HG03571 (cell line): ENCODE measurements at regions not wholly inside any gene's neighbourhood (a gene's known extent, or its start where the extent isn't known, plus 50 kb on each side); places are given as distances from the start of the nearest gene placed in this dataset.
"Not testable (repeated sequence)": the region's sequence is repeated elsewhere in the genome, so short reads cannot be mapped to it uniquely, and the experiment has no call there.

Source experiments
- ATAC-seq: cut with Tn5 transposase; IDR thresholded peaks from one replicate; pipeline ENCODE4 v1.9.1; 2021; ENCODE audit not compliant: unreplicated experiment

- ATAC-seq, result no peak
Observed at GRCh38 chr13:109288151-109288709, 498.2 kb downstream of the IRS2 start.

- no peak for ATAC-seq
Observed at GRCh38 chr13:109287553-109287952, 498.8 kb downstream of the IRS2 start.

DNA sequence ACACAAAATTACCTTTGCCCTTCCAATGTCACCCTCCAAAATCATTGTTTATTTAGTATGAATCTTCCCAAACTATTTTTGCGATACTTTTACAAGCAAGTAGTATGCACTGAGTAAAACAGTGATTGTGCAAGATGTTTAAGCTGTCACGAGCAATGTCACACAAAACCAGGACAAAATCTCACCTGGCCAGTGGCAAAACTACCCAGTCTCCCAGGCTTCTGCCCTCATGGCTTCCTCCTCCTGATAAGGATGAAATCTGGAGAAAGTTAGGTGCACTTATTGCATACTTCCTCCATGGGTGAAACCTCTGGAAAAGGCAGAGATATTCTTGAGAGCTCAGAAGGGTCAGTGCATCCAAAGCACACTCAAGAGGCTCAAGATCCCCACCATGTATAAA, 500.8 kb downstream of the IRS2 start:
- ATAC-seq, result no peak

- no peak for ATAC-seq
Observed at GRCh38 chr13:109281903-109282635, 504.3 kb downstream of the IRS2 start.

- no peak for ATAC-seq
Observed at GRCh38 chr13:109281017-109281902, 505.1 kb downstream of the IRS2 start.

DNA sequence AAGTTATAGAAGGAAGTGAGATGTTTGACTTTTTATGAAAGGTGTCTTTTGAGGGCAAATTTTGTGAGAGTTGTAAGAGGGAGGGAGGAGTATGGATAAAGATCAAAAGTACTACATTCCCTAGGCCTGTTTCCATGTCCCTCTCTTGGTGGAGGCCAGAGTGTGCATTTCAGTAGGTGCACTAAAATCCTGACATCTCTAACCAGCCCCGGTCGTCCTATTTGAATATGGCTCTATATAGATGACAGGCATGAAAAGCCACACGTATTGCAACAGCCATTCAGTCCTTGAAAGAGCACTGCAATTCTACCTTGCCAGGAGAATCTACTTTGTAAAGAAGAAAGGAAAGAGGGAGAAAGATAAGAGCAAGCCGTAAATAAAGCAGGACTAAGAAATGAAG, 510.1 kb downstream of the IRS2 start:
- ATAC-seq, result no peak

GRCh38 chr13:109275852-109276251, 510.5 kb downstream of the IRS2 start:
- no peak for ATAC-seq

GRCh38 chr13:109275139-109275745, 511.1 kb downstream of the IRS2 start:
- ATAC-seq, result no peak

- ATAC-seq, result no peak
Observed at GRCh38 chr13:109274188-109274821, 512.1 kb downstream of the IRS2 start.

- no peak for ATAC-seq
Observed at GRCh38 chr13:109273326-109273751, 513.0 kb downstream of the IRS2 start.

- no peak for ATAC-seq
Observed at GRCh38 chr13:109272595-109273325, 513.6 kb downstream of the IRS2 start.

DNA sequence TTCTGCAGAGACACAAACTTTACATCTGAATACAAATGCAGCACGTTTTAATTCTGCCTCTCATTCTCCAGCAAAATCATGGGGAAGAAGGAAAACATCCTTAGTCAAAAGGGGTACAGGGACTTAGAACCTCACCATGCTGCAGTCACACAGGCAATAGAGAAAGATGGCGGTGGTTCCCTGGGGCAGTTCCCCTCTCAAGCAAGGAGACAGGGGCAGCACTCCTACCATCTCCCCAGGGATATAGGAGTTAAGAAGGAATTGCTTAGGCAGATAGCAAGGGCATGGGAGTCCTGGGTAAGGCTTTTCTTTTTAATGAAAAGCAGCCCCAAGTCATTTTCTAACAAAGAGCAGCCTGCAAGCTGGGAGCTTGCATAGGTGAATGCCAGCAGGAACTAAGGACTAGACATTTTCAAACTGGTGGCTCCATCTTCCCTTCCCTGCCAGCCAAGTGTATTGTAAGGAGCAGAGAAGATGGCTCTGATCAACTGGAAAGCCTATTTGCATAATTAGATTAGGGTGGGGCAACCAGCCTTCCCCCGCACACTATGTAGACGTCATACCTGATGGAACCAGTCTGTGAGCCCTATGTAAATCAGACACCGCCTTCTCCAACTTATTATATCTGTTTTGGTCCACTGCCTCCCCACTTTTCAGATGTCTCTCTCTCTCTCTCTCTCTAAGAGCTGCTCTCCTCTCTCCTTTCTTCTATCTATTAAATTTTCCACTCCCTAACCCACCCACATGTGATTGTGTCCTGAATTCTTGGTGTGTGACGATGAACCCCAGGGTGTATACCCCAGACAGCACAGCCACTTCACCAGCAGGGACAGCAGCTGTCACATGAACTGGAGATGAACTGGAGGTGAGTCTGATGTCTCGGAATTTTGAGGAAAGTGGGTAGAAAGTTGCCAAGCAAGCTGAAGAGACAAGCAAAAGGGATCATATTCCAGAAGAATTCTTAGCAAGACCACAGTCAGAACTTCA, 514.5 kb downstream of the IRS2 start:
- ATAC-seq, result no peak

DNA sequence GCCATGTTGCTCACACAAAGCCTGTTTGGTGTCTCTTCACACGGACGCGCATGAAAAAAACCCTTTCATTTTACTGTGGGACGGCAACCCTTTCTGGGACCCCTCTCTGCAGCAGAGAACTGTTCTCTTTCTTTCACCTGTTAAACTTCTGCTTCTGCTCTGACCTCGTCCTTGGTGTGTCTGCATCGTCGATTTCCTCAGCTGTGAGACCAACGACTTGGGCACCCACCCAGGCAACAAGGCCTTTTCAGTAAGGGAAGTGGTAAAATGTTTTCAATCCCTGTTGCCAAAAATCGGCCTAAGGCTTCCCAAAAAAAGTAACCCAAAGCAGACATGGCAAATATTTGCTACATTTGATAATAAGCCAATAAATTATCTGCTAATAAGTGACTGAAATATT, 515.3 kb downstream of the IRS2 start:
- ATAC-seq, result no peak

DNA sequence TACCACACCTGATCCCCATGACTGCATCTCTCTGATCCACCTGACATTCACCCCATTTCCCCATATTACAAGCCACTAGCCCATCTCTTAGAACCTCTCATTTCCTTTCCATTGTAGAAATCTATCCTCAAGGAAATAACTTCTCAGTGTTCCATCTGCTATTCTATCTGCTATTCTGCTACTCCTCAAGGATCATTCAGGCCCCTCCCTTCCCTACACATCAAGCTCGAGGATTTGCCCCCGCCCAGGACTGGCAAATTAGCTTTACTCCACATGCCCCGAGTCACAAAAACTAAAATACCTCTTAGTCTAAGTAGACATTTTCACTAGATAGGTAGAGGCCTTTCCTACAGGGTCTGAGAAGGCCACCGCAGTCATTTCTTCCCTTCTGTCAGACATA, 517.0 kb downstream of the IRS2 start:
- ATAC-seq, result not testable (repeated sequence)

DNA sequence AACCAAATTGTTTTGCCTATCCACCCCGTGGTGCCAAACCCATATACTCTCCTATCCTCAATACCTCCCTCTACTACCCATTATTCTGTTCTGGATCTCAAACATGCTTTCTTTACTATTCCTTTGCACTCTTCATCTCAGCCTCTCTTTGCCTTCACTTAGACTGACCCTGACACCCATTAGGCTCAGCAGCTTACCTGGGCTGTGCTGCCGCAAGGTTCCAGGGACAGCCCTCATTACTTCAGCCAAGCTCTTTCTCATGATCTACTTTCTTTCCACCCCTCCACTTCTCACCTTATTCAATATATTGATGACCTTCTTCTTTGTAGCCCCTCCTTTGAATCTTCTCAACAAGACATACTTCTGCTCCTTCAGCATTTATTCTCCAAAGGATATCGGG, 517.9 kb downstream of the IRS2 start:
- not testable (repeated sequence) for ATAC-seq

DNA sequence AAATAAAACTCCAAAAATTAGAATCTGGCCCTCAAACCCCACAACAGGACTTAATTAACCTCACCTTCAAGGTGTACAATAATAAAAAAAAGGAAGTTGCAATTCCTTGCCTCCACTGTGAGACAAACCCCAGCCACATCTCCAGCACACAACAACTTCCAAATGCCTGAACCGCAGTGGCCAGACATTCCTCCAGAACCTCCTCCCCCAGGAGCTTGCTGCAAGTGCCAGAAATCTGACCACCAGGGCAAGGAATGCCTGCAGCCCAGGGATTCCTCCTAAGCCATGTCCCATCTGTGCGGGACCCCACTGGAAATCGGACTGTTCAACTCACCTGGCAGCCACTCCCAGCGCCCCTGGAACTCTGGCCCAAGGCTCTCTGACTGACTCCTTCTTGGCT, 519.0 kb downstream of the IRS2 start:
- not testable (repeated sequence) for ATAC-seq

DNA sequence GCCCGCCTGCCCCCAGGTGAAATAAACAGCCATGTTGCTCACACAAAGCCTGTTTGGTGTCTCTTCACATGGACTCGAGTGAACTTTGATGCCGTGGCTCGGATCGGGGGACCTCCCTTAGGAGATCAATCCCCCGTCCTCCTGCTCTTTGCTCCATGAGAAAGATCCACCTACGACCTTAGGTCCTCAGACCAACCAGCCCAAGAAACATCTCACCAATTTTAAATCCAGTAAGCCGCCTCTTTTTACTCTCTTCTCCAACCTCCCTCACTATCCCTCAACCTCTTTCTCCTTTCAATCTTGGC, 521.0 kb downstream of the IRS2 start:
- not testable (repeated sequence) for ATAC-seq

DNA sequence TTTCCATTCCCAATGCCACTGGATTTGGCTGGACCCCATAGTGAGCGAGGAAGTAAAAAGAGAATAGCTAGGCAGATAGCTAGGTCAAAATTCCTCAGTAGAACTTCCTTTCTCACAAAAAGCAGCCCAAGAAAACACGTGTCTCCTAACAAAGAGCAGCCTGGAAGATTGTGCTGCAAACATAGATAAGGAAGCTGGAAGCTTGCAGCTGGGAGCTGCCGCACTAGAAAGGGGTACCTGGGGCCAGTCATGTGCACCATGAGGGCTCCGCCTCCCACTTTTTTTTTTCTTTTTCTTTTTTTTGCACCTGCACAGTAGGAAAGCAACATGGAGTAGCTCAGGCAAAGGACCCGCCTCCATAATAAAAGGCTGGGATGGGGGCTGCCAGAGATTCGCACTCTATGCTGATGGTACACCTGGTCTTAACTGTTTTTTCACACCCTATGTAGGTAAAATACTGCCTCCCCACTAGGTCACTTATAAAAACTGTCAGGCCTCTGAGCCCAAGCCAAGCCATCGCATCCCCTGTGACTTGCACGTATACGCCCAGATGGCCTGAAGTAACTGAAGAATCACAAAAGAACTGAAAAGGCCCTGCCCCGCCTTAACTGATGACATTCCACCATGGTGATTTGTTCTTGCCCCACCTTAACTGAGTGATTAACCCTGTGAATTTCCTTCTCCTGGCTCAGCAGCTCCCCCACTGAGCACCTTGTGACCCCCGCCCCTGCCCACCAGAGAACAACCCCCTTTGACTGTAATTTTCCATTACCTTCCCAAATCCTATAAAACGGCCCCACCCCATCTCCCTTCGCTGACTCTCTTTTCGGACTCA, 521.6 kb downstream of the IRS2 start:
- not testable (repeated sequence) for ATAC-seq
